ENCODE measurements at regions not wholly inside any gene's neighbourhood (a gene's known extent, or its start where the extent isn't known, plus 50 kb on each side); places are given as distances from the start of the nearest gene placed in this dataset.

- Histone ChIP-seq H4K20me1 (no peaks in the 10 kb centered on the region), H3K9me3 (replicated peaks in 1 of 11) (no peaks in the 10 kb centered on the region), H3K4me3 (no peak overlapping the region), H3K9ac (no peak overlapping the region), H3K4me2 (no peak overlapping the region), H3K36me3 (no peaks in the 10 kb centered on the region), H3K27me3 (no peaks in the 10 kb centered on the region), H3K4me1 (no peaks in the 10 kb centered on the region), H3K27ac (no peak overlapping the region)
- TF ChIP-seq Cebpa-rat (IDR thresholded peaks at IDR 0.05): no peak
Measured at GRCh38 chr1:104718752-104719151, 969.1 kb downstream of the AMY1C start.

- Histone ChIP-seq H3K27me3 (no peaks in the 10 kb centered on the region), H3K4me1 (no peaks in the 10 kb centered on the region), H3K4me3 (no peak overlapping the region), H3K36me3 (no peaks in the 10 kb centered on the region), H3K9me3 (replicated peaks in 1 of 11) (peaks cover 0 to 6% (median 0%) of the 10 kb centered on the region in 11 experiments; a peak in 1 of 22 replicates), H4K20me1 (no peaks in the 10 kb centered on the region), H3K27ac (no peak overlapping the region), H3K9ac (no peak overlapping the region), H3K4me2 (no peak overlapping the region)
- TF ChIP-seq Cebpa-rat (IDR thresholded peaks at IDR 0.05): no peak
Measured at GRCh38 chr1:104720741-104721140, 971.0 kb downstream of the AMY1C start.

- no peak overlapping the region for H3K4me3 ChIP-seq
- H3K27me3 ChIP-seq: no peaks in the 10 kb centered on the region
- no peaks in the 10 kb centered on the region for H3K36me3 ChIP-seq
- H3K4me2 ChIP-seq: no peak overlapping the region
- H4K20me1 ChIP-seq: no peaks in the 10 kb centered on the region
- H3K4me1 ChIP-seq: no peaks in the 10 kb centered on the region
- H3K9me3 ChIP-seq (replicated peaks in 1 of 11): peaks cover 0 to 6% (median 0%) of the 10 kb centered on the region in 11 experiments; a peak in 1 of 22 replicates
- H3K27ac ChIP-seq: no peak overlapping the region
- no peak overlapping the region for H3K9ac ChIP-seq
- TF ChIP-seq Cebpa-rat (IDR thresholded peaks at IDR 0.05): no peak
Measured at GRCh38 chr1:104726917-104727316, 977.2 kb downstream of the AMY1C start.

GRCh38 chr1:104733866-104734265 lies 984.2 kb downstream of the AMY1C start:
- no peaks in the 10 kb centered on the region for H3K4me1 ChIP-seq
- H3K4me3 ChIP-seq: no peak overlapping the region
- no peaks in the 10 kb centered on the region for H3K27me3 ChIP-seq
- no peak for TF ChIP-seq Cebpa-rat (IDR thresholded peaks at IDR 0.05)
- H3K4me2 ChIP-seq: no peak overlapping the region
- H4K20me1 ChIP-seq: no peaks in the 10 kb centered on the region
- H3K9ac ChIP-seq: no peak overlapping the region
- no peak overlapping the region for H3K27ac ChIP-seq
- H3K9me3 ChIP-seq (replicated peaks in 1 of 11): 0 out of 22 replicates have a peak, but pooled peaks cover 0 to 3% (median 0%) of the 10 kb centered on the region in 11 experiments
- no peaks in the 10 kb centered on the region for H3K36me3 ChIP-seq

GRCh38 chr1:104745875-104746274 lies 996.2 kb downstream of the AMY1C start:
- H3K4me2 ChIP-seq: no peak overlapping the region
- no peaks in the 10 kb centered on the region for H3K36me3 ChIP-seq
- no peak overlapping the region for H3K9ac ChIP-seq
- H3K27ac ChIP-seq: no peak overlapping the region
- no peak overlapping the region for H3K4me3 ChIP-seq
- no peaks in the 10 kb centered on the region for H4K20me1 ChIP-seq
- peaks cover 0 to 5% (median 0%) of the 10 kb centered on the region in 10 experiments; a peak in 1 of 20 replicates for H3K4me1 ChIP-seq
- no peaks in the 10 kb centered on the region for H3K9me3 ChIP-seq (replicated peaks in 1 of 11)
- H3K27me3 ChIP-seq: no peaks in the 10 kb centered on the region
- no peak for TF ChIP-seq Cebpa-rat (IDR thresholded peaks at IDR 0.05)

- H3K4me3 ChIP-seq: no peak overlapping the region
- H3K9me3 ChIP-seq (replicated peaks in 1 of 11): no peaks in the 10 kb centered on the region
- no peak overlapping the region for H3K9ac ChIP-seq
- no peaks in the 10 kb centered on the region for H3K27me3 ChIP-seq
- no peak for TF ChIP-seq Cebpa-rat (IDR thresholded peaks at IDR 0.05)
- H3K4me1 ChIP-seq: peaks cover 0 to 5% (median 0%) of the 10 kb centered on the region in 10 experiments; a peak in 1 of 20 replicates
- no peaks in the 10 kb centered on the region for H4K20me1 ChIP-seq
- H3K27ac ChIP-seq: no peak overlapping the region
- no peaks in the 10 kb centered on the region for H3K36me3 ChIP-seq
- peak overlapping the region in 1 of 11 experiments; percentile 17; a peak in 1 of 22 replicates for H3K4me2 ChIP-seq
Measured at GRCh38 chr1:104746994-104747393, 997.3 kb downstream of the AMY1C start.

- no peaks in the 10 kb centered on the region for H3K27me3 ChIP-seq
- H3K4me1 ChIP-seq: peaks cover 4 to 54% (median 16%) of the 10 kb centered on the region in 10 experiments; a peak in 19 of 20 replicates
- H3K27ac ChIP-seq: peak overlapping the region in 3 of 11 experiments; percentile 45 to 52 (median 49); a peak in 5 of 22 replicates
- no peaks in the 10 kb centered on the region for H3K9me3 ChIP-seq (replicated peaks in 1 of 11)
- H3K9ac ChIP-seq: no peak overlapping the region
- H3K36me3 ChIP-seq: no peaks in the 10 kb centered on the region
- no peaks in the 10 kb centered on the region for H4K20me1 ChIP-seq
- no peak overlapping the region for H3K4me3 ChIP-seq
- peak overlapping the region in 6 of 11 experiments; percentile 28 to 81 (median 56); a peak in 7 of 22 replicates for H3K4me2 ChIP-seq
- TF ChIP-seq Cebpa-rat (IDR thresholded peaks at IDR 0.05): no peak
Measured at GRCh38 chr1:104760017-104760416, 1010.3 kb downstream of the AMY1C start.

- Histone ChIP-seq H3K27ac (no peak overlapping the region), H3K27me3 (no peaks in the 10 kb centered on the region), H3K4me3 (no peak overlapping the region), H3K9ac (no peak overlapping the region), H3K4me1 (peaks cover 10 to 68% (median 23%) of the 10 kb centered on the region in 10 experiments; a peak in 19 of 20 replicates), H3K9me3 (replicated peaks in 1 of 11) (no peaks in the 10 kb centered on the region), H4K20me1 (no peaks in the 10 kb centered on the region), H3K4me2 (peak overlapping the region in 2 of 11 experiments; percentile 15 to 76; a peak in 4 of 22 replicates), H3K36me3 (no peaks in the 10 kb centered on the region)
- no peak for TF ChIP-seq Cebpa-rat (IDR thresholded peaks at IDR 0.05)
Measured at GRCh38 chr1:104761961-104762570, 1012.4 kb downstream of the AMY1C start.

GRCh38 chr1:104765085-104765484 lies 1015.4 kb downstream of the AMY1C start:
- H4K20me1 ChIP-seq: no peaks in the 10 kb centered on the region
- peak overlapping the region; percentile 4 to 80 (median 46) for H3K4me2 ChIP-seq
- H3K36me3 ChIP-seq: no peaks in the 10 kb centered on the region
- H3K9ac ChIP-seq: no peak overlapping the region
- H3K27ac ChIP-seq: peak overlapping the region in 9 of 11 experiments; percentile 33 to 67 (median 52); a peak in 13 of 22 replicates
- H3K27me3 ChIP-seq: no peaks in the 10 kb centered on the region
- TF ChIP-seq Cebpa-rat (IDR thresholded peaks at IDR 0.05): peak in 6 of 11 experiments; percentile 21 to 82 (median 40); a peak in 7 of 22 replicates
- H3K4me1 ChIP-seq: peaks cover 10 to 62% (median 23%) of the 10 kb centered on the region in 10 experiments; a peak in 19 of 20 replicates
- no peaks in the 10 kb centered on the region for H3K9me3 ChIP-seq (replicated peaks in 1 of 11)
- no peak overlapping the region for H3K4me3 ChIP-seq

GRCh38 chr1:104768466-104768865 lies 1018.8 kb downstream of the AMY1C start:
- no peak for TF ChIP-seq Cebpa-rat (IDR thresholded peaks at IDR 0.05)
- no peak overlapping the region for H3K27ac ChIP-seq
- H3K9me3 ChIP-seq (replicated peaks in 1 of 11): no peaks in the 10 kb centered on the region
- no peaks in the 10 kb centered on the region for H4K20me1 ChIP-seq
- H3K4me3 ChIP-seq: no peak overlapping the region
- peaks cover 9 to 28% (median 12%) of the 10 kb centered on the region in 10 experiments; a peak in 19 of 20 replicates for H3K4me1 ChIP-seq
- no peak overlapping the region for H3K4me2 ChIP-seq
- no peaks in the 10 kb centered on the region for H3K36me3 ChIP-seq
- no peaks in the 10 kb centered on the region for H3K27me3 ChIP-seq
- H3K9ac ChIP-seq: no peak overlapping the region
